ENCODE measurements at regions not wholly inside any gene's neighbourhood (a gene's known extent, or its start where the extent isn't known, plus 50 kb on each side); places are given as distances from the start of the nearest gene placed in this dataset.

GRCh38 chr4:31645236-31645635 is 925.1 kb downstream of the PCDH7 start:
- H3K9me3 ChIP-seq (ENCODE audit: control insufficient read depth, insufficient read depth, low read length): no peaks in the 10 kb centered on the region
- no peaks in the 10 kb centered on the region for H3K4me1 ChIP-seq (ENCODE audit: control insufficient read depth, insufficient read depth, low read length)
- no peak for DNase-seq (ENCODE audit: low read depth in 4 of 6, low spot score in 6 of 6)
- H3K36me3 ChIP-seq (ENCODE audit: control insufficient read depth, insufficient read depth, low read length): no peaks in the 10 kb centered on the region
- H3K27me3 ChIP-seq (ENCODE audit: control insufficient read depth, insufficient read depth, low read length): no peaks in the 10 kb centered on the region
- no peak overlapping the region for H3K27ac ChIP-seq (ENCODE audit: low read depth, low read length)
- 95% methylated on average over 3 of the region's 4 CpGs for WGBS (ENCODE audit: insufficient coverage)
- H3K4me3 ChIP-seq (ENCODE audit: low read depth, low read length): no peak overlapping the region

DNA sequence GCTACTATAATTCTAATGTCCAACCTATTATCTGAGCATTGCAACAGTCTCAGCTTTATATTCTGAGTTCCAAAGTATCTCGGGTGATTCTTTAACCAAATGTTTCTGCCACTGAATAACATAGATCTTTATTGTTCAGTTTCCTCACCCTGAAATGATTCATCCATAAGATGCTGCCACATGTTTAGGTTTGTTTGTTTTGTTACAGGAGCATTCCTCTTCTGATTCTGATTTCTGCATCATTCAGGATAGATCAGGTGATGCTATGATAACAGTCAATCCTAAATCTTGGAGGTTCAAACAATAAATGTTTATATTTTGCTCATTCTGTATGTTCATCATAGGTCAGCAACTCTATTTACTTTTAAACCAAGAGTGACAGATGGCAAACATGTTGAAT is 927.6 kb downstream of the PCDH7 start:
- Histone ChIP-seq H3K9me3 (ENCODE audit: control insufficient read depth, insufficient read depth, low read length) (no peaks in the 10 kb centered on the region), H3K27me3 (ENCODE audit: control insufficient read depth, insufficient read depth, low read length) (no peaks in the 10 kb centered on the region), H3K27ac (ENCODE audit: low read depth, low read length) (no peak overlapping the region), H3K4me3 (ENCODE audit: low read depth, low read length) (no peak overlapping the region), H3K36me3 (ENCODE audit: control insufficient read depth, insufficient read depth, low read length) (no peaks in the 10 kb centered on the region), H3K4me1 (ENCODE audit: control insufficient read depth, insufficient read depth, low read length) (no peaks in the 10 kb centered on the region)
- no peak for DNase-seq (ENCODE audit: low read depth in 4 of 6, low spot score in 6 of 6)
- WGBS (ENCODE audit: insufficient coverage): no CpG with 5 or more reads among the region's 1 CpG

DNA sequence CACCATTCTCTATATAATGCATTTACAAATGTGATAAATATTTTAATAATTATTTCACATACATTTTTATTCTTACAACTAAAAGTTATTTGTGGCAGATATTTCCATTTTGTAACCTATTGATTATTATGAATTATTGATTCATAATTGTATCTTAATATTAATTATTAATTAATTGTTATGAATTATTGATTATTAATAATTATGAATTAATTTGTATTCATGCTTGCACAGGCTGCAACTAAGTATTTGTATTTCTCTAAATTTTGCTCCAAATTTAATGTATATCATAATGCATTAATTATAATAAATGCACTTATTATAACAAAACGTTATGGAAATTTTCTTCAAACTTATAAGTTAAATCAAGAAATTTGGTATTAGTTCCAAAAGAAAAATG is 929.7 kb downstream of the PCDH7 start:
- Histone ChIP-seq H3K4me1 (ENCODE audit: control insufficient read depth, insufficient read depth, low read length) (no peaks in the 10 kb centered on the region), H3K27me3 (ENCODE audit: control insufficient read depth, insufficient read depth, low read length) (no peaks in the 10 kb centered on the region), H3K36me3 (ENCODE audit: control insufficient read depth, insufficient read depth, low read length) (no peaks in the 10 kb centered on the region), H3K4me3 (ENCODE audit: low read depth, low read length) (no peak overlapping the region), H3K9me3 (ENCODE audit: control insufficient read depth, insufficient read depth, low read length) (no peaks in the 10 kb centered on the region), H3K27ac (ENCODE audit: low read depth, low read length) (no peak overlapping the region)
- DNase-seq (ENCODE audit: low read depth in 4 of 6, low spot score in 6 of 6): no peak
- no CpG with 5 or more reads among the region's 1 CpG for whole genome bisulfite sequencing (ENCODE audit: insufficient coverage)

DNA sequence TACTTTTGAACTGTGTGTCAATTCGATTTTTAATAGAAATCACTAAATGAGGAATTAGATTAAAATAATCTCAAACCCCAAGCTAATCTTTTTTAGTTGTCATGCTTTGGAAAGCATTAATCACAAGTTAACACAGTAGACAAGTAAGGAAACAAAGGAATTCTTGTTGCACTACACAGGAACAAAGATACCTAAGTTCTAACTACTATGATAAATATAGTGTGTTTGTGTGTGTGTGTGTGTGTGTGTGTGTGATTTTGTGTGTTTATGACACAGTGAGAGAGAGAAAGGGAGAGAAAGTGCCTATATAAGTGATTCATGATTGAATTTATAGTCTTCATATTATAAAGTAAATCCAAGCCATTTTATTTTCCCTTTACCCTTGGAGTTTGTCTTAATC is 931.4 kb downstream of the PCDH7 start:
- H3K9me3 ChIP-seq (ENCODE audit: control insufficient read depth, insufficient read depth, low read length): no peaks in the 10 kb centered on the region
- no peak for DNase-seq (ENCODE audit: low read depth in 4 of 6, low spot score in 6 of 6)
- H3K27ac ChIP-seq (ENCODE audit: low read depth, low read length): no peak overlapping the region
- H3K36me3 ChIP-seq (ENCODE audit: control insufficient read depth, insufficient read depth, low read length): no peaks in the 10 kb centered on the region
- no peaks in the 10 kb centered on the region for H3K4me1 ChIP-seq (ENCODE audit: control insufficient read depth, insufficient read depth, low read length)
- no peaks in the 10 kb centered on the region for H3K27me3 ChIP-seq (ENCODE audit: control insufficient read depth, insufficient read depth, low read length)
- no CpG with 5 or more reads among the region's 1 CpG for WGBS (ENCODE audit: insufficient coverage)
- H3K4me3 ChIP-seq (ENCODE audit: low read depth, low read length): no peak overlapping the region

DNA sequence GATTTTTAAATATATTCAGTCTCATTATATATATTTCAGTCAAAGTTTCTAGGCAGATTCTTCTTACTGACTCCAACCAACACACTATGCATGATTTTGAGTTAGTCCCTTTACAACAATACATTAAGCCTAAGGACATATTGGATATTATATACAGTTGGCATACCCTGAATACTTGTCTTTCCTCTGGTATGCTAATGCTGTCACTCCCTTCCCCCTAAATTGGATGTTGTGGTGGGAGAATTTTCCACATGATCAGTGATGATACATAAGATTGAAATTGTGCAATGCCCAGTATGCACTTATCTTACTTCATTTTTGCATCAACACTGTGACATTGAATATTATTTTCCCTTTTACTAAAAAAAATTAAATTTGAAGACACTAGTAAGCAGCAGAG is 935.2 kb downstream of the PCDH7 start:
- no peak overlapping the region for H3K27ac ChIP-seq (ENCODE audit: low read depth, low read length)
- H3K4me1 ChIP-seq (ENCODE audit: control insufficient read depth, insufficient read depth, low read length): no peaks in the 10 kb centered on the region
- no peaks in the 10 kb centered on the region for H3K36me3 ChIP-seq (ENCODE audit: control insufficient read depth, insufficient read depth, low read length)
- H3K27me3 ChIP-seq (ENCODE audit: control insufficient read depth, insufficient read depth, low read length): no peaks in the 10 kb centered on the region
- no peaks in the 10 kb centered on the region for H3K9me3 ChIP-seq (ENCODE audit: control insufficient read depth, insufficient read depth, low read length)
- no peak overlapping the region for H3K4me3 ChIP-seq (ENCODE audit: low read depth, low read length)
- no peak for DNase-seq (ENCODE audit: low read depth in 4 of 6, low spot score in 6 of 6)

- no peak overlapping the region for H3K27ac ChIP-seq (ENCODE audit: low read depth, low read length)
- H3K27me3 ChIP-seq (ENCODE audit: control insufficient read depth, insufficient read depth, low read length): no peaks in the 10 kb centered on the region
- H3K9me3 ChIP-seq (ENCODE audit: control insufficient read depth, insufficient read depth, low read length): no peaks in the 10 kb centered on the region
- DNase-seq (ENCODE audit: low read depth in 4 of 6, low spot score in 6 of 6): peak in 1 of 6 donors; percentile 28
- no peaks in the 10 kb centered on the region for H3K36me3 ChIP-seq (ENCODE audit: control insufficient read depth, insufficient read depth, low read length)
- H3K4me3 ChIP-seq (ENCODE audit: low read depth, low read length): no peak overlapping the region
- H3K4me1 ChIP-seq (ENCODE audit: control insufficient read depth, insufficient read depth, low read length): no peaks in the 10 kb centered on the region
- no CpG with 5 or more reads among the region's 5 CpGs for WGBS (ENCODE audit: insufficient coverage)
Observed at GRCh38 chr4:31657859-31658570, 937.8 kb downstream of the PCDH7 start.

DNA sequence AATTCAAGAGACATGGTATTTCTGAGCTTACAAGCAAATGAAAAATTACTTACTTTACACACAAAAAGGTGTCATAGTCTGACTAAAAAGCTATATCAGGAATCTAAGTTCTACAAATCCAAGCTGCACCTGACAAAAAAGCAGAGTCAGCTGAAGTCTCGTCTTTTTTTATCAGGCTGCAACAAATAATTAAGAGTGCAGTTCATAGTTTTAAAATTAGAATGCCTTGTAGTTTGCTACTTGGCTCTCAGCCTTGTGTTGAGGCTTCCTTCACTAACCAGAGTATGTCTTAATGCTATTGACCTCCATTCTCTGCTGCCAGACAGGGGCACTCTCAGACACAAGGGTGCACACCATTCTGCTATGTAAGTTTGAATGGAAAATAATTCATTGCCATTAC is 940.7 kb downstream of the PCDH7 start:
- Histone ChIP-seq H3K27ac (ENCODE audit: low read depth, low read length) (no peak overlapping the region), H3K36me3 (ENCODE audit: control insufficient read depth, insufficient read depth, low read length) (no peaks in the 10 kb centered on the region), H3K4me1 (ENCODE audit: control insufficient read depth, insufficient read depth, low read length) (no peaks in the 10 kb centered on the region), H3K27me3 (ENCODE audit: control insufficient read depth, insufficient read depth, low read length) (no peaks in the 10 kb centered on the region), H3K9me3 (ENCODE audit: control insufficient read depth, insufficient read depth, low read length) (no peaks in the 10 kb centered on the region), H3K4me3 (ENCODE audit: low read depth, low read length) (no peak overlapping the region)
- WGBS (ENCODE audit: insufficient coverage): no CpG with 5 or more reads among the region's 1 CpG
- DNase-seq (ENCODE audit: low read depth in 4 of 6, low spot score in 6 of 6): no peak

DNA sequence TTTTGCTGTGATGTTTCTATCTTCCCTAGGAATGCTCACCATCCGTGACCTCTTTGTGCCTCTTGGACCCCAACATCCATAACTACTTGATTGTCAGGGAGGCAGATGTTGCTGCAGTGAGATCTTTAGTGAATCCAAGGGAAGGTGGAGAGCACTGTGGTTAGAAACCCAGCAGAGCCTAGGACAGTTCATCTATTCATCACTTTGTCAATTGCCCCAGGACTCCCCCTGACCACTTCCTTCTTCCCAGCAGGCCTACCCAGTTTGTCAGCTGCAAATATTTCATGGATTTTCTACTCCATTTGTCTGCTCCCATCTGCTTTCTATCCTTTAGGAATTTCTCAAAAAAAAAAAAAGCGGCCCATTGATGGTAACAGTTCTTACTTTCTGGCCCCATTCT is 942.8 kb downstream of the PCDH7 start:
- H3K36me3 ChIP-seq (ENCODE audit: control insufficient read depth, insufficient read depth, low read length): no peaks in the 10 kb centered on the region
- H3K4me1 ChIP-seq (ENCODE audit: control insufficient read depth, insufficient read depth, low read length): no peaks in the 10 kb centered on the region
- H3K4me3 ChIP-seq (ENCODE audit: low read depth, low read length): no peak overlapping the region
- 86% methylated on average over 1 of the region's 2 CpGs for WGBS (ENCODE audit: insufficient coverage)
- no peak overlapping the region for H3K27ac ChIP-seq (ENCODE audit: low read depth, low read length)
- no peak for DNase-seq (ENCODE audit: low read depth in 4 of 6, low spot score in 6 of 6)
- no peaks in the 10 kb centered on the region for H3K27me3 ChIP-seq (ENCODE audit: control insufficient read depth, insufficient read depth, low read length)
- no peaks in the 10 kb centered on the region for H3K9me3 ChIP-seq (ENCODE audit: control insufficient read depth, insufficient read depth, low read length)

GRCh38 chr4:31667686-31668085 is 947.5 kb downstream of the PCDH7 start:
- no peak overlapping the region for H3K4me3 ChIP-seq (ENCODE audit: low read depth, low read length)
- WGBS (ENCODE audit: insufficient coverage): no CpG with 5 or more reads among the region's 2 CpGs
- H3K4me1 ChIP-seq (ENCODE audit: control insufficient read depth, insufficient read depth, low read length): no peaks in the 10 kb centered on the region
- no peaks in the 10 kb centered on the region for H3K9me3 ChIP-seq (ENCODE audit: control insufficient read depth, insufficient read depth, low read length)
- no peak overlapping the region for H3K27ac ChIP-seq (ENCODE audit: low read depth, low read length)
- H3K36me3 ChIP-seq (ENCODE audit: control insufficient read depth, insufficient read depth, low read length): no peaks in the 10 kb centered on the region
- no peaks in the 10 kb centered on the region for H3K27me3 ChIP-seq (ENCODE audit: control insufficient read depth, insufficient read depth, low read length)
- DNase-seq (ENCODE audit: low read depth in 4 of 6, low spot score in 6 of 6): no peak

GRCh38 chr4:31674313-31674947 is 954.3 kb downstream of the PCDH7 start:
- Histone ChIP-seq H3K27ac (ENCODE audit: low read depth, low read length) (no peak overlapping the region), H3K9me3 (ENCODE audit: control insufficient read depth, insufficient read depth, low read length) (no peaks in the 10 kb centered on the region), H3K4me1 (ENCODE audit: control insufficient read depth, insufficient read depth, low read length) (no peaks in the 10 kb centered on the region), H3K27me3 (ENCODE audit: control insufficient read depth, insufficient read depth, low read length) (no peaks in the 10 kb centered on the region), H3K4me3 (ENCODE audit: low read depth, low read length) (no peak overlapping the region), H3K36me3 (ENCODE audit: control insufficient read depth, insufficient read depth, low read length) (no peaks in the 10 kb centered on the region)
- no CpG with 5 or more reads among the region's 1 CpG for WGBS (ENCODE audit: insufficient coverage)
- DNase-seq (ENCODE audit: low read depth in 4 of 6, low spot score in 6 of 6): no peak
